Right forelimb (tissue), 1 donor: ENCODE measurements at regions not wholly inside any gene's neighbourhood (a gene's known extent, or its start where the extent isn't known, plus 50 kb on each side); places are given as distances from the start of the nearest gene placed in this dataset.

Experiments used
- DNase-seq: peaks from one replicate; pipeline ENCODE4 v3.0.0-alpha.2; 2018

DNA sequence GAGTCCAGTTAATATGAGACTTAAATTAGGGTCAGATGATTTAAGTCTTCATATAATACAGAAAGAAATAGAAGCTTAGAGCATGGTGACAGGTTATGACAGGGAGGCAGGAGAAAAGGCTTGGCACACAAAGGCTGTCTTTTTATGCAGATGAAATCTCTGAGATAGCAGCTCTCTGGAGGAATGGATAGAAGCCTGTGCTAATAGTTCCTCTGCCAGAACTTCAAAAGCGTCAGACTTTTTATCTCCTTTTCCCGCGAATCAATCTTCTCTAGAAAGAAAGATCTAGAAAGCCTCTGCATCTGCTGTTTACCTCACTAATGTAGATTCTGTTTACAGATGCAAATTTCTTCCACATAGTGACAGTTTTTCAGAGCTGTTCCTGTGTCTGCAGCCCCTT lies 1106.2 kb downstream of the XPNPEP1 start:
- DNase-seq = no peak

- no peak for DNase-seq
Measured at GRCh38 chr10:108812906-108813305, 1110.4 kb downstream of the XPNPEP1 start.

GRCh38 chr10:108812296-108812695 lies 1111.0 kb downstream of the XPNPEP1 start:
- DNase-seq = no peak

GRCh38 chr10:108808228-108808627 lies 1115.1 kb downstream of the XPNPEP1 start:
- no peak for DNase-seq

DNA sequence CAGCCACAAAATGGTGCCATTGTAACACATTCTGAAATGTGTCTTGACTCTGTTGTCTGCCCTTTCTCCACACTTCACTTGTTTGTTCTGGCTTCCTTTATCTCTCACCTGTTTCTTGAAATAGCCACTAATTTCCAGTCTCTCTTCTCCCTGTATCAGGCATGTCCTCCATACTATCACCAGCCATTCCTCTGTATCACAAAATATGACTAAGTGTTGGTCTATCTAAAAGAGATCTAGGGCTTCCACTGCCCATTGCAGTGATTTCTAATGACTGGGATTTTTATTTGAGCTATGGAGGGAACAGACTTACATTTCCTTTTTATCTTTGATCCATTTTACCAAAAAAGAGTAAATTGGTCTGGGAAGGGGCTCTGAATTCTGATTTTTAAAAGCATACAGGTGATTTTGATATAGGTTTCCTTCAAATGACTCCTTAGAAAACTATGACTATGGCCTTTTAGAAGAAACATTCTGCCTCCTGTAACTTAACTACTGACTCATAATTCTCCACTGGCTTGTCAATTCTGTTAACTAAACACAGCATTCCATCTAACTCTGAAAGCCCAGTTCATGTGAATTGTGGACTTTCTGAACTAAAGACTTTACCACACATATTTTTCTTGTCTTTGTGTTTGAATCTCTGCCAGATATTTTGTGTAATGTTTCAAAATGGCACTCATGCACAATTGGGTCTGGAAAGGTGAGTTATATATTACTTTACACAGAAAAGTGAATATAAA lies 1121.4 kb downstream of the XPNPEP1 start:
- DNase-seq = no peak

- DNase-seq = no peak
Measured at GRCh38 chr10:108801220-108801619, 1122.1 kb downstream of the XPNPEP1 start.

- DNase-seq = no peak
Measured at GRCh38 chr10:108797573-108797972, 1125.7 kb downstream of the XPNPEP1 start.

DNA sequence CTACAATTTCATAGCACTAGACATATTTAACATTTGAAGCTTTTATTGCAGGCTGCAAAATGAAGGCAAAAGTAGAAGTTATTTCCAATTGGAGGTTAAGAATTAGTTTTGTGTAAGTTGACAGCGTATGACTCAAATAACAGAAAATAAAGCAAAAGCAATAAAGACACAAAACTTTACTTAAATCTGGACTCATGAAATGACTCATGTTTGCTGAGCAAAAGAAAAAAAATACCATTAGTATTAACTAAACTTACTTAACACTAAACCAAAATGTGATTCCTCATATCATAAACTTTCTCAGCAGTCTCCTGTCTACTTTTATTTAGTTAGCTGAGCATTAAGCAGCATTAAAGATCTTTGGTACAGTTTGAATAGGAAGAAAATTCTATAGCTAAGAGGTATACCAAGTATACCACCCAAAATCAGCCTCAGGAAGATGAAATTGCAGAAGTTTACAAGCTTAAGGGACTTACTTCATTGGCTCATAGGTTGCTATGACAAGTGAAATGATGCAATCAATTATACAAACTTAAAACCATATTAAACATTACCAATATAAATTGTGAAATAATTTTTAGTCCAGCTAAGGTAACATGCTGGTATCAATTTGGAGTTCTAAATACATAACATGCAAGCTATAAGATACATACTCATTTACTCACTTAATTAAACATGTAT lies 1131.4 kb downstream of the XPNPEP1 start:
- no peak for DNase-seq

GRCh38 chr10:108791030-108791429 lies 1132.3 kb downstream of the XPNPEP1 start:
- no peak for DNase-seq

- no peak for DNase-seq
Measured at GRCh38 chr10:108789919-108790318, 1133.4 kb downstream of the XPNPEP1 start.

DNA sequence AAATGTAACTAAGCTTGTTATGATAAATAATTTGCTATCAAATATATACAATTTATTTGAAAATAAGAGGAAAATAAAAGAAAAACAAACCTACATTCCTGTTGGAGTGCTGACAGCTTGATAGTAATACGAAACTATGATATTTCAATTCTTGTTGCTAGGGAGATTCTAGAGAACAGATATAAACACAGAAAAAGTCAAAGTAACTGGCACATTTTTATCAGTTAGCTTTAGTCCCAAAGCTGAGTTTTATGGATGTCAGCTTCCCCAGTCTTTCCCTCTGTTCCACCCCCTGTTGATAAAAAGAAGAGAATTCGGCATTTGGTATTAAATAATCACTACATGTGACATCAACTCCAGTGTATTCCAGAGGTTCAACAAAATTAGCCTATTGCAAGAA lies 1134.0 kb downstream of the XPNPEP1 start:
- DNase-seq = no peak

DNA sequence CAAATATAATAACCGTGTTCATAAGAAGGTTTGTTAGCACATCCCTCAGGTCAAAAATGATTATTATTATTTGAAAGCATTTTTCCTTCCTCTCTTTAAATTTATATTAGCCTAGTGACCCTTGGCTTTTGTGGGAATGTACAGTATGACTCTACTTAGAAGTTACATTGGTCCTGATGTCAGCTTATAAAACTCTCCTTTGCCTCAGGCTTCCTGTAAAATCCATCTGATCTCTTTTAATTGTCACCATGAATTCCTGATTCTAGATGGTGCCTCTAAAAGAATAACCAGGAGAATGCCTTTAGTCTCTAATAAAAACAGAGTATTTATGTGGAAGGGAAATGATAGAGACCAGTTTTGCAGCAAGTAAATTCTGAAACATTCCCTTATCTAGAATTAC lies 1134.4 kb downstream of the XPNPEP1 start:
- no peak for DNase-seq

GRCh38 chr10:108787932-108788331 lies 1135.4 kb downstream of the XPNPEP1 start:
- no peak for DNase-seq

DNA sequence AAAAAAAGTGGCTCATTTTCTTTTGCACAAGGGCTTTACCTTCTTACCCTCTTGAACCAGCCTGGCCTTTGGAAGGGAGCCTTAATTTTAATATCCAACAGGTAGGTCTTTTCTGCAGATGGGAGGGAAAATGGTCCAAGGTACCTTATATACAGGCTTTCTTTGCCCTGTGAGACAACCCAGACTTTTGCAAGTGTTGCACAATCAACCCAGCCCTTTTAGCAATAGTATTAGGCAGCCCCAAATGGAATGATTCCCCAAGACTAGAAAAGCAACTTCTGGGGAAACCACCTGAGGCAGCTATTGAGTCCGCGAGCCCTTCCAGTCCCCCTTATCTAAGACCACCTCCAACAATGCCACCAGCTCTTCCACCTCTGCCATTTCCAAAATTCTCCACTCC lies 1138.3 kb downstream of the XPNPEP1 start:
- DNase-seq = no peak

GRCh38 chr10:108784534-108784933 lies 1138.8 kb downstream of the XPNPEP1 start:
- DNase-seq = no peak

- no peak for DNase-seq
Measured at GRCh38 chr10:108783897-108784296, 1139.4 kb downstream of the XPNPEP1 start.

- DNase-seq = no peak
Measured at GRCh38 chr10:108782411-108782810, 1140.9 kb downstream of the XPNPEP1 start.

- DNase-seq = no peak
Measured at GRCh38 chr10:108779501-108779900, 1143.8 kb downstream of the XPNPEP1 start.

- no peak for DNase-seq
Measured at GRCh38 chr10:108775911-108776475, 1147.3 kb downstream of the XPNPEP1 start.

DNA sequence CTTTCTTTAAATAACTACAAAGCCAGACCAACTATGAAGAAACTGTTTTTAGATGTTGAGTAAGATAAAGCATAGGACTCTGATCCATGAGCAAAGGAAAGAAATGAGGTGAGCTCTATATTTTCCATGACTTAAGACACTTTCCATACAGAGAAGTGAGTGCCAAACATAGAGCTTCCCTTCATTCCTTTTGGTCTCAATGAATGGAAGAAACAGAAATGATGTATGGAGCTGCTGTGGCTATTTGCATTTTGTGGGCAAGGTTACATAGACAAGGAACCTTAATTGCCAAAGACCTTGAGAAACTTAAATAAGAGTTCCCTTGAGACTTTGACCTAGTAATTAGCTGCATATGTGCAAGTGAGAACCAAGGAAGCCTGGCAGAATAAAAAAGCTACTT lies 1152.2 kb downstream of the XPNPEP1 start:
- no peak for DNase-seq

DNA sequence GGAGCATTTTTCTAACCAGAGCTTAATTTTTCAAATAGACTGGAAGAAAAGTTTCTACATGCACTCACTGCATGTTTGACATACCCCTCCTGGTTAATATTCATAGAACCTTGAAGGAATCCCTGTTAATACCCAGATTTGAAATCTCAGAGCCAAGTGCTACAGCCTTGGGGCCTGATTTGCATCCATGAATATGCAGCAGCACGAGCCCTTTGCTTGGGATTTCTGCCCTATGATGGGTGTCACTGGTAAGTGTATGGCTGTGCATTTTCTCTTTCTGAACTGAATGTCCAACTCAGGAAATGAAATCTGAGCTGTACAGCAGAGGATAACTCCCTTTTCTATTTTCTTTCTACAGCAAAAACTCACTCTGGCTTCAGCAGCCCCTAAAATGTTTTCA lies 1157.5 kb downstream of the XPNPEP1 start:
- DNase-seq = no peak

DNA sequence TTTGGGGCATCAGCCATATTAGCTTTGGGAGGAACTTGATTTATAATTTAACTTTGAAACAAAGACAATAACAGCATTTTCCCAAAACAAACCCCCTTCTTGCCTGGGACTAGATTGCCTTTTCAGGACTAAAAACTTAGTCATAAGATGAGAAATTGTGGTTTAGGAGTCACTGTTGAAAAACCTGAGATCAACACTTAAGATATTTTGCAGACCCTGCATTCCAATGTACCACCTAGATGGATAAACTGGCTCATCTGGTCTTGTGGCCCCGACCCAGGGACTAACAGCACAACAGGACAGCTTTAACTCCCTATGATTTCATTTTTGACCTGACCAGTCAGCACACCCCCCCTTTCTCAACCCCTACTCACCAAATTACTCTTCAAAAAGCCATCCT lies 1165.4 kb downstream of the XPNPEP1 start:
- DNase-seq = no peak

DNA sequence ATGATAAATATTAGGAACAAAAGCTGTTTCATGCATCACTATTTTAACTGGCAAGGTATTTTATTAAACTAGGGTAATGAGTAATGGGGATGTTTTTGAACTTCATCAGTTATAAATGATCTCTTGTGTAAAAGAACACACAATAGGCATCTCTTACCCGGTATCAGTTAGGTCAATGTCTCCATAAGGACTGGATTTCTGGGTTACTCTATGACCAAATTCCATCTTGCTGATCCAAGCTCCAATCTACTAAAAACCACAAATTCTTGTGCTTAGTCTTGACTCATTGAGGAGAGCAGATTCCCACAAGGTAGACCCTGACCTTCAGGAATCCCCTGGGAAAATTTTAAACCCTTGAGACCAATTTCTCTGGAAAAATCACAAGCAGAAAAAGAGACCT lies 1167.7 kb downstream of the XPNPEP1 start:
- DNase-seq = no peak

DNA sequence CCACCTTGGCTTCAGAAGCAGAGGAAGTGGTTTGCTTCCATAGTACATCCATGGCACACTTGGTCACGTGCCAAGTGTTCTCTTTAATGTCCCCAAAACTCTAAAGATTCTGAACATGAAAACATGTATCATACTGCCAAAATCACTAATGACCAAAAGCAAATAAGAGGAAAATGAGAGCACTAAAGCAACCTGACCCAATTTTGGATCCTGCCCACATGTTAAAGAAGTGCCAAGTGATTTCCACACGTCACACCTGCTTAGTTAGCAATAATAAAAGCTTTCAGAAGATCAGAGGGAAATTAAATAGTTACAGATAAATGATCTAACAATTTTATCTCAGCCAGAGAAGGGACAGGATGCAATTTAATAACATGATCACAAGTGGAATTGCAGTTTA lies 1170.0 kb downstream of the XPNPEP1 start:
- no peak for DNase-seq
